ENCODE measurements at regions not wholly inside any gene's neighbourhood (a gene's known extent, or its start where the extent isn't known, plus 50 kb on each side); places are given as distances from the start of the nearest gene placed in this dataset.

GRCh38 chr14:43249591-43249990 lies 1257.5 kb downstream of the FSCB start:
- no peak overlapping the region for H2AK5ac ChIP-seq (ENCODE audit: low read depth, low read length)
- intact Hi-C loops (cut with micrococcal nuclease) = no loop called here
- no TSS peak for BruUV-seq (replicated peaks)

More at GRCh38 chr14:43249591-43249990, 1257.5 kb downstream of the FSCB start:
- H3K4me1 ChIP-seq (ENCODE audit: control insufficient read depth, insufficient read depth, low read length) = no peaks in the 10 kb centered on the region
- ATAC-seq (ENCODE audit: low read depth) (no peak), DNase-seq (no peak)
- H3K27me3 ChIP-seq (ENCODE audit: control insufficient read depth, insufficient read depth, low read length) = no peaks in the 10 kb centered on the region
- H2BK20ac ChIP-seq (ENCODE audit: low read depth, low read length) = no peak overlapping the region
- H3K4me2 ChIP-seq (ENCODE audit: low read depth, low read length) = no peak overlapping the region
- H3K23ac ChIP-seq (ENCODE audit: low read depth, low read length) = no peak overlapping the region
- H2BK15ac ChIP-seq (ENCODE audit: low read depth, low read length) = no peak overlapping the region
- in situ Hi-C loops (cut with MboI; ENCODE audit: low sequenced_read_pairs) (no loop called here), dilution Hi-C loops (cut with HindIII; ENCODE audit: low sequenced_read_pairs, unreplicated experiment) (no loop called here)
- POLR2A ChIA-PET (ENCODE audit: unreplicated experiment) = interaction anchor here (0.6 kb wide), 1 partner anchor 260 kb away, joined by 3 read pairs; no protein-coding TSS in a partner anchor
- H2BK5ac ChIP-seq (ENCODE audit: low read depth, low read length, poor library complexity, severe bottlenecking) = no peak overlapping the region
- no peak overlapping the region for H2AFZ ChIP-seq (replicated peaks; ENCODE audit: low read length, poor library complexity)
- no peak for TF ChIP-seq RFX5 (IDR thresholded peaks at IDR 0.05; ENCODE audit: low read depth, low read length)
- TF ChIP-seq CTCF (conservative IDR thresholded peaks at IDR 0.05; ENCODE audit: low read depth, low read length) = no peak
- TF ChIP-seq NFE2L2 (IDR thresholded peaks at IDR 0.05; ENCODE audit: low read depth, low read length) = no peak
- no peak for TF ChIP-seq MAFK (IDR thresholded peaks at IDR 0.05; ENCODE audit: low read depth, low read length)
- no peak for TF ChIP-seq POLR2A (IDR thresholded peaks at IDR 0.05; ENCODE audit: low read depth, low read length)
- TF ChIP-seq BHLHE40 (IDR thresholded peaks at IDR 0.05; ENCODE audit: low read depth, low read length) = no peak
- no peak for TF ChIP-seq SMC3 (IDR thresholded peaks at IDR 0.05; ENCODE audit: low read depth, low read length)
- H4K5ac ChIP-seq (ENCODE audit: low read depth, low read length) = no peak overlapping the region
- no CpG with 5 or more reads among the region's 3 CpGs for WGBS, 2 experiments (ENCODE audit: extremely low coverage in 2 of 2, insufficient read length in 1 of 2)
- no peak overlapping the region for H3K14ac ChIP-seq (replicated peaks; ENCODE audit: low read depth, low read length)
- H3K9me1 ChIP-seq (ENCODE audit: insufficient read depth, low read length) = no peaks in the 10 kb centered on the region
- no peak overlapping the region for H3K18ac ChIP-seq (ENCODE audit: low read depth, low read length)
- H4K91ac ChIP-seq (ENCODE audit: insufficient read depth, low read depth, low read length) = no peak overlapping the region
- 0 out of 2 replicates have a peak, but pooled peaks cover 3% of the 10 kb centered on the region for H3K9me3 ChIP-seq (ENCODE audit: control insufficient read depth, insufficient read depth, low read length)
- no peak overlapping the region for H3K56ac ChIP-seq (ENCODE audit: extremely low read depth, insufficient read depth, low read length)
- H2AK9ac ChIP-seq (replicated peaks; ENCODE audit: low read depth, low read length, poor library complexity) = no peak overlapping the region
- no peak overlapping the region for H4K8ac ChIP-seq (ENCODE audit: low read depth in 2 of 2, low read length in 2 of 2)
- H3K79me1 ChIP-seq (ENCODE audit: low read depth in 1 of 2, low read length in 2 of 2) = no peaks in the 10 kb centered on the region
- H3K9ac ChIP-seq (ENCODE audit: low read depth, low read length) = no peak overlapping the region
- H2BK120ac ChIP-seq (ENCODE audit: low read depth, low read length) = no peak overlapping the region
- no peaks in the 10 kb centered on the region for H3K36me3 ChIP-seq (ENCODE audit: control insufficient read depth, insufficient read depth, low read length)
- H4K20me1 ChIP-seq (ENCODE audit: insufficient read depth, low read length) = no peaks in the 10 kb centered on the region
- H3K27ac ChIP-seq (ENCODE audit: insufficient read depth, low read length) = no peak overlapping the region
- CTCF ChIA-PET = no interaction called here
- no peak overlapping the region for H3K4me3 ChIP-seq (ENCODE audit: insufficient read depth, low read depth, low read length)
- H3K4ac ChIP-seq (ENCODE audit: low read depth, low read length) = no peak overlapping the region
